H9 (cell line): ENCODE measurements at regions not wholly inside any gene's neighbourhood (a gene's known extent, or its start where the extent isn't known, plus 50 kb on each side); places are given as distances from the start of the nearest gene placed in this dataset.
"Not testable (repeated sequence)": the region's sequence is repeated elsewhere in the genome, so short reads cannot be mapped to it uniquely, and the experiment has no call there.

ENCODE experiments used
- DNase-seq: peaks from one replicate; pipeline ENCODE4 v3.0.0-alpha.2; 2017
- H2AFZ ChIP-seq: one replicate; pipeline ENCODE4 v1.6.1; 2013; ENCODE audit warnings: mild to moderate bottlenecking, low read length, control low read depth, moderate library complexity
- H2AK5ac ChIP-seq: 2 replicates; pipeline ENCODE4 v1.6.1; 2013; ENCODE audit warnings: low read length, control low read depth, mixed read lengths; ENCODE audit not compliant: insufficient read length
- H2BK120ac ChIP-seq: one replicate; pipeline ENCODE4 v1.6.1; 2013; ENCODE audit warnings: low read depth, mild to moderate bottlenecking, low read length, control low read depth, inconsistent platforms; ENCODE audit not compliant: poor library complexity, severe bottlenecking
- H2BK12ac ChIP-seq: 2 replicates; pipeline ENCODE4 v1.6.1; 2013; ENCODE audit warnings: low read length, control low read depth, mixed read lengths, low read depth; ENCODE audit not compliant: insufficient read length
- H2BK15ac ChIP-seq: 2 replicates; pipeline ENCODE4 v1.6.1; 2013; ENCODE audit warnings: low read depth, low read length, control low read depth
- H2BK20ac ChIP-seq: one replicate; pipeline ENCODE4 v1.6.1; 2013; ENCODE audit warnings: low read depth, mild to moderate bottlenecking, low read length, control low read depth, inconsistent platforms; ENCODE audit not compliant: poor library complexity, severe bottlenecking
- H2BK5ac ChIP-seq: 2 replicates; pipeline ENCODE4 v1.6.1; 2013; ENCODE audit warnings: low read length, control low read depth, mixed read lengths; ENCODE audit not compliant: insufficient read length
- H3K14ac ChIP-seq: 2 replicates; pipeline ENCODE4 v1.6.1; 2013; ENCODE audit warnings: low read length, control low read depth; ENCODE audit not compliant: insufficient read depth
- H3K18ac ChIP-seq: 2 replicates; pipeline ENCODE4 v1.6.1; 2013; ENCODE audit warnings: low read depth, mild to moderate bottlenecking, mixed read lengths, low read length, control low read depth; ENCODE audit not compliant: insufficient read length
- H3K23ac ChIP-seq: 2 replicates; pipeline ENCODE4 v1.6.1; 2013; ENCODE audit warnings: low read length, control low read depth, mixed read lengths, low read depth; ENCODE audit not compliant: insufficient read length
- H3K23me2 ChIP-seq: 2 replicates; pipeline ENCODE4 v1.6.1; 2013; ENCODE audit warnings: low read depth, mild to moderate bottlenecking, mixed read lengths, low read length, control low read depth; ENCODE audit not compliant: insufficient read length, poor library complexity, severe bottlenecking
- H3K27ac ChIP-seq: 2 replicates; pipeline ENCODE4 v1.5.1; 2013; ENCODE audit warnings: low read length, control low read depth, mixed read lengths, low read depth; ENCODE audit not compliant: insufficient read length
- H3K27me3 ChIP-seq: 2 replicates; pipeline ENCODE4 v1.6.1; 2013; ENCODE audit warnings: low read length, control low read depth, inconsistent platforms; ENCODE audit not compliant: insufficient read depth
- H3K4ac ChIP-seq: 2 replicates; pipeline ENCODE4 v1.6.1; 2013; ENCODE audit warnings: low read depth, mild to moderate bottlenecking, control low read depth, inconsistent platforms, low read length, moderate library complexity
- H3K4me1 ChIP-seq: 2 replicates; pipeline ENCODE4 v1.6.1; 2013; ENCODE audit warnings: low read length, control low read depth, inconsistent platforms; ENCODE audit not compliant: insufficient read depth
- H3K4me2 ChIP-seq: 2 replicates; pipeline ENCODE4 v1.6.1; 2013; ENCODE audit warnings: low read length, control low read depth, mixed read lengths; ENCODE audit not compliant: insufficient read length, insufficient read depth
- H3K56ac ChIP-seq: 2 replicates; pipeline ENCODE4 v1.6.1; 2013; ENCODE audit warnings: low read depth, mild to moderate bottlenecking, mixed read lengths, low read length, control low read depth; ENCODE audit not compliant: insufficient read length
- H3K79me1 ChIP-seq: 2 replicates; pipeline ENCODE4 v1.6.1; 2013; ENCODE audit warnings: low read depth, mild to moderate bottlenecking, moderate library complexity, low read length, control low read depth, inconsistent platforms; ENCODE audit not compliant: insufficient read depth, poor library complexity, severe bottlenecking
- H3K79me2 ChIP-seq: 2 replicates; pipeline ENCODE4 v1.6.1; 2013; ENCODE audit warnings: low read length, control low read depth, inconsistent platforms; ENCODE audit not compliant: insufficient read depth
- H3K9ac ChIP-seq: 2 replicates; pipeline ENCODE4 v1.6.1; 2013; ENCODE audit warnings: low read length, control low read depth, mixed read lengths; ENCODE audit not compliant: insufficient read length; ENCODE audit errors: extremely low read depth
- H3K9me3 ChIP-seq: one replicate; pipeline ENCODE4 v1.6.1; 2013; ENCODE audit warnings: low read depth, low read length, inconsistent platforms; ENCODE audit not compliant: control insufficient read depth
- H3T11ph ChIP-seq: one replicate; pipeline ENCODE4 v1.6.1; 2013; ENCODE audit warnings: mild to moderate bottlenecking, low read length, control low read depth, inconsistent platforms
- H4K20me1 ChIP-seq: one replicate; pipeline ENCODE4 v1.6.1; 2013; ENCODE audit not compliant: control insufficient read depth, insufficient read length, insufficient read depth
- H4K5ac ChIP-seq: 2 replicates; pipeline ENCODE4 v1.6.1; 2013; ENCODE audit warnings: low read depth, mild to moderate bottlenecking, mixed read lengths, low read length, control low read depth; ENCODE audit not compliant: insufficient read length
- H4K8ac ChIP-seq: replicated peaks from 2 replicates; pipeline ENCODE4 v1.6.1; 2013; ENCODE audit warnings: low read length, control low read depth, mixed read lengths, low read depth; ENCODE audit not compliant: insufficient read length
- H4K91ac ChIP-seq: 2 replicates; pipeline ENCODE4 v1.6.1; 2013; ENCODE audit warnings: low read depth, mild to moderate bottlenecking, moderate library complexity, mixed read lengths, low read length, control low read depth; ENCODE audit not compliant: insufficient read length
- H3K27ac Mint-ChIP-seq, 3 experiments: 2 replicates in 2 of 3; 3 replicates in 1 of 3; pipeline ENCODE4 v1.8.0; 2020 to 2021; ENCODE audit warnings: mixed read lengths in 3 of 3, mild to moderate bottlenecking in 1 of 3, moderate library complexity in 1 of 3
- H3K27me3 Mint-ChIP-seq: 2 replicates; pipeline ENCODE4 v1.8.0; 2021; ENCODE audit warnings: low read depth, mild to moderate bottlenecking, moderate library complexity, mixed read lengths
- H3K36me3 Mint-ChIP-seq, 3 experiments: 2 replicates in 2 of 3; 3 replicates in 1 of 3; pipeline ENCODE4 v1.8.0; 2020 to 2021; ENCODE audit warnings: low read depth in 3 of 3, mixed read lengths in 3 of 3; ENCODE audit not compliant: insufficient read depth in 1 of 3
- H3K4me1 Mint-ChIP-seq, 2 experiments: 2 replicates each; pipeline ENCODE4 v1.8.0; 2020; ENCODE audit warnings: mixed read lengths in 2 of 2
- H3K4me3 Mint-ChIP-seq, 2 experiments: 2 replicates in 1 of 2; 3 replicates in 1 of 2; pipeline ENCODE4 v1.8.0; 2020 to 2021; ENCODE audit warnings: mild to moderate bottlenecking in 2 of 2, mixed read lengths in 2 of 2, moderate library complexity in 1 of 2
- H3K9me3 Mint-ChIP-seq, 2 experiments: 2 replicates in 1 of 2; 3 replicates in 1 of 2; pipeline ENCODE4 v1.8.0; 2020; ENCODE audit warnings: mild to moderate bottlenecking in 2 of 2, mixed read lengths in 2 of 2, moderate library complexity in 1 of 2
- WGBS: extraction: QIAGEN DNeasy Blood & Tissue Kit; methylation state at CpG from one replicate; pipeline ENCODE4 v1.1.7; 2013; ENCODE audit warnings: missing lambda C conversion rate, low lambda C conversion rate, mixed read lengths; ENCODE audit not compliant: insufficient read length; ENCODE audit errors: extremely low coverage; 5-methylcytosine and 5-hydroxymethylcytosine counted together
- TF ChIP-seq, protein P1 (sequence below): fragments of 200-600 bp; sonication (generic); conservative IDR thresholded peaks from 3 replicates; pipeline ENCODE4 v1.8.0; 2021; ENCODE audit warnings: antibody characterized with exemption, mild to moderate bottlenecking

DNA sequence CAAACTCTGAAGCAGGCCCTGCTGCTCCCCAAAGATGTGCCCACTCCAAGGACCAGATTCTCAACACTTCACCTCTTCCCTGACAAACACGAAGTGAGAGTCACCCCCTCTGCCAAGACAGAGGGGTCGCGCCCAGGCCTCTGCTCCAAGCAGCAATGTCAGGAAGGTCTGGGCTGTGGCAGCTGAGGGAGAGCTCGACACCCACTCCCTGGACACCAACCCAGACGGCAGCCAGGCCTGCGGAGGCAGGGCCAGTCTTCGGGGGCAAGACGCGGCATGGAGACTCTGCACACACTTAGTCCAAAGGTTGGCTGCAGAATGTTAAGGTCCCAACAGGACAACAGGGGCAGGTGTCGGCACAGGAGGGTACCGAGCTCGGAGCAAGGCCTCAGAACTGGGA, 144.2 kb downstream of the DLL1 start:
- no peak overlapping the region for H3K4me2 ChIP-seq
- H2AK5ac ChIP-seq = no peak overlapping the region
- H3K18ac ChIP-seq = no peak overlapping the region
- no peak overlapping the region for H4K8ac ChIP-seq
- H2BK20ac ChIP-seq = no peak overlapping the region
- no peak overlapping the region for H3K4me3 Mint-ChIP-seq
- no peak overlapping the region for H2BK12ac ChIP-seq
- no peak for DNase-seq
- H3K4ac ChIP-seq = no peak overlapping the region
- H4K20me1 ChIP-seq = no peaks in the 10 kb centered on the region
- H2BK120ac ChIP-seq = no peak overlapping the region
- H3T11ph ChIP-seq = no peak overlapping the region
- H4K5ac ChIP-seq = no peak overlapping the region
- H2BK15ac ChIP-seq = no peak overlapping the region
- H3K14ac ChIP-seq = no peak overlapping the region
- H3K27ac ChIP-seq = no peak overlapping the region
- H3K27ac Mint-ChIP-seq = no peak overlapping the region
- H2BK5ac ChIP-seq = no peak overlapping the region
- peaks cover 19 to 27% of the 10 kb centered on the region in 2 experiments for H3K4me1 Mint-ChIP-seq
- H3K56ac ChIP-seq = no peak overlapping the region
- no peak overlapping the region for H2AFZ ChIP-seq
- peaks cover 0 to 2% (median 0%) of the 10 kb centered on the region in 3 experiments; a peak in 2 of 7 replicates for H3K36me3 Mint-ChIP-seq
- H3K27me3 ChIP-seq = no peaks in the 10 kb centered on the region
- TF ChIP-seq, protein P1, sequence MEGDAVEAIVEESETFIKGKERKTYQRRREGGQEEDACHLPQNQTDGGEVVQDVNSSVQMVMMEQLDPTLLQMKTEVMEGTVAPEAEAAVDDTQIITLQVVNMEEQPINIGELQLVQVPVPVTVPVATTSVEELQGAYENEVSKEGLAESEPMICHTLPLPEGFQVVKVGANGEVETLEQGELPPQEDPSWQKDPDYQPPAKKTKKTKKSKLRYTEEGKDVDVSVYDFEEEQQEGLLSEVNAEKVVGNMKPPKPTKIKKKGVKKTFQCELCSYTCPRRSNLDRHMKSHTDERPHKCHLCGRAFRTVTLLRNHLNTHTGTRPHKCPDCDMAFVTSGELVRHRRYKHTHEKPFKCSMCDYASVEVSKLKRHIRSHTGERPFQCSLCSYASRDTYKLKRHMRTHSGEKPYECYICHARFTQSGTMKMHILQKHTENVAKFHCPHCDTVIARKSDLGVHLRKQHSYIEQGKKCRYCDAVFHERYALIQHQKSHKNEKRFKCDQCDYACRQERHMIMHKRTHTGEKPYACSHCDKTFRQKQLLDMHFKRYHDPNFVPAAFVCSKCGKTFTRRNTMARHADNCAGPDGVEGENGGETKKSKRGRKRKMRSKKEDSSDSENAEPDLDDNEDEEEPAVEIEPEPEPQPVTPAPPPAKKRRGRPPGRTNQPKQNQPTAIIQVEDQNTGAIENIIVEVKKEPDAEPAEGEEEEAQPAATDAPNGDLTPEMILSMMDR = no peak
- no peaks in the 10 kb centered on the region for H3K9me3 ChIP-seq
- peaks cover 15% of the 10 kb centered on the region for H3K27me3 Mint-ChIP-seq
- H3K79me2 ChIP-seq = no peaks in the 10 kb centered on the region
- H3K23ac ChIP-seq = no peak overlapping the region
- no peaks in the 10 kb centered on the region for H3K4me1 ChIP-seq
- WGBS = no CpG with 5 or more reads among the region's 12 CpGs
- no peak overlapping the region for H4K91ac ChIP-seq
- H3K79me1 ChIP-seq = no peaks in the 10 kb centered on the region
- peaks cover 15 to 17% of the 10 kb centered on the region in 2 experiments; a peak in 4 of 5 replicates for H3K9me3 Mint-ChIP-seq
- H3K9ac ChIP-seq = no peak overlapping the region
- H3K23me2 ChIP-seq = no peaks in the 10 kb centered on the region

DNA sequence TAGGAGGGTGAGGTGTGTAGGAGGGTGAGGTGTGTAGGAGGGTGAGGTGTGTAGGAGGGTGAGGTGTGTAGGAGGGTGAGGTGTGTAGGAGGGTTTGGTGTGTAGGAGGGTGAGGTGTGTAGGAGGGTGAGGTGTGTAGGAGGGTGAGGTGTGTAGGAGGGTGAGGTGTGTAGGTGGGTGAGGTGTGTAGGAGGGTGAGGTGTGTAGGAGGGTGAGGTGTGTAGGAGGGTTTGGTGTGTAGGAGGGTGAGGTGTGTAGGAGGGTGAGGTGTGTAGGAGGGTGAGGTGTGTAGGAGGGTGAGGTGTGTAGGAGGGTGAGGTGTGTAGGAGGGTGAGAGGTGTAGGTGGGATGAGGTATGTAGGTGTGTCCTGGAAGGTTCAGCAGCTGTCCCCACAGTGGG, 144.7 kb downstream of the DLL1 start:
- H3K4me1 ChIP-seq, H3K4me3 Mint-ChIP-seq, H3K14ac ChIP-seq, H3K18ac ChIP-seq, H2BK15ac ChIP-seq, H3K27ac Mint-ChIP-seq, H4K20me1 ChIP-seq, H3K23ac ChIP-seq, H3K27ac ChIP-seq, H2BK12ac ChIP-seq, H2BK120ac ChIP-seq, H4K8ac ChIP-seq, H2BK5ac ChIP-seq, H3K36me3 Mint-ChIP-seq, H3K9me3 ChIP-seq, H2AK5ac ChIP-seq, H3K4me2 ChIP-seq, H3K27me3 ChIP-seq, H4K91ac ChIP-seq, H3K4ac ChIP-seq, H3K79me2 ChIP-seq, H3T11ph ChIP-seq, H3K23me2 ChIP-seq, H3K79me1 ChIP-seq, H2AFZ ChIP-seq, H2BK20ac ChIP-seq, H4K5ac ChIP-seq, H3K9ac ChIP-seq, DNase-seq, H3K56ac ChIP-seq: not testable (repeated sequence)
- Mint-ChIP-seq H3K9me3 (peaks cover 15 to 17% of the 10 kb centered on the region in 2 experiments; a peak in 4 of 5 replicates), H3K27me3 (peaks cover 12% of the 10 kb centered on the region), H3K4me1 (peaks cover 14 to 22% of the 10 kb centered on the region in 2 experiments)
